GM18870 (cell line): ENCODE measurements at regions not wholly inside any gene's neighbourhood (a gene's known extent, or its start where the extent isn't known, plus 50 kb on each side); places are given as distances from the start of the nearest gene placed in this dataset.
"Not testable (repeated sequence)": the region's sequence is repeated elsewhere in the genome, so short reads cannot be mapped to it uniquely, and the experiment has no call there.

Experiments
- ATAC-seq: cut with Tn5 transposase; IDR thresholded peaks from one replicate; pipeline ENCODE4 v1.9.1; 2021; ENCODE audit warnings: moderate library complexity; ENCODE audit not compliant: unreplicated experiment

GRCh38 chr2:53610260-53610659 lies 157.3 kb upstream of the CHAC2 start:
- ATAC-seq, result no peak

GRCh38 chr2:53609551-53609950 lies 158.1 kb upstream of the CHAC2 start:
- ATAC-seq, result no peak

DNA sequence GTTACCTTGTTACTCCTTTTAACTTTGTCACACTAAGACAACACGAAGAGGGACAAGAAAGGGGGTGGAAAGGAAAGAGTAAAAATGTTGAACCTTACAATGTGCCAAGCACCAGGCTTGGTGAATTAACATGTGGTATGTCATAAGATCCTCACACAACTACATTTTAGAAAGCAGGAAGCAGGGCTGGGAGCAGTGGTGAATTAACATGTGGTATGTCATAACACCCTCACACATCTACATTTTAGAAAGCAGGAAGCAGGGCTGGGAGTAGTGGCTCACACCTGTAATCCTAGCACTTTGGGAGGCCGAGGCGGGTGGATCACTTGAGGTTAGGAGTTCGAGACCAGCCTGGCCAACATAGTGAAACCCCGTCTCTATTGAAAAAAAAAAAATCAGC lies 159.3 kb upstream of the CHAC2 start:
- no peak for ATAC-seq

DNA sequence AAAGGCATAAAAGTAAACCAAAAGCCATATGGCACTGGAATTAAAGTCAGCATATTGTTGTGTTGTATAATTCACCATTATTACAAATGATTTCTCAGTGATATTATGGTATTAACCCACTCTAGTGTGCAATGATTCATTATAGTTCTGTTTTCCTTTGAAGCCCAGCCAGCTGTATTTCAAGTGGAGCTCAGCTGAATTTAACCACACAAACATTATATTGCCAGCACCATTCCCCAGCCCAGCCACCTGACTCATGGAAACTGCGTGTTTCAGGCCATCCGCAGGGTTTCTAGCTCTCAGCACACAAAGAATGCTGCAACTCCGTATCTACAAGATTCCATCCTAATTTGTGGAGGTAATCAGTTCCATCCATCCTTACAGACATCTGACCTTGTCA lies 166.8 kb upstream of the CHAC2 start:
- ATAC-seq, result no peak

DNA sequence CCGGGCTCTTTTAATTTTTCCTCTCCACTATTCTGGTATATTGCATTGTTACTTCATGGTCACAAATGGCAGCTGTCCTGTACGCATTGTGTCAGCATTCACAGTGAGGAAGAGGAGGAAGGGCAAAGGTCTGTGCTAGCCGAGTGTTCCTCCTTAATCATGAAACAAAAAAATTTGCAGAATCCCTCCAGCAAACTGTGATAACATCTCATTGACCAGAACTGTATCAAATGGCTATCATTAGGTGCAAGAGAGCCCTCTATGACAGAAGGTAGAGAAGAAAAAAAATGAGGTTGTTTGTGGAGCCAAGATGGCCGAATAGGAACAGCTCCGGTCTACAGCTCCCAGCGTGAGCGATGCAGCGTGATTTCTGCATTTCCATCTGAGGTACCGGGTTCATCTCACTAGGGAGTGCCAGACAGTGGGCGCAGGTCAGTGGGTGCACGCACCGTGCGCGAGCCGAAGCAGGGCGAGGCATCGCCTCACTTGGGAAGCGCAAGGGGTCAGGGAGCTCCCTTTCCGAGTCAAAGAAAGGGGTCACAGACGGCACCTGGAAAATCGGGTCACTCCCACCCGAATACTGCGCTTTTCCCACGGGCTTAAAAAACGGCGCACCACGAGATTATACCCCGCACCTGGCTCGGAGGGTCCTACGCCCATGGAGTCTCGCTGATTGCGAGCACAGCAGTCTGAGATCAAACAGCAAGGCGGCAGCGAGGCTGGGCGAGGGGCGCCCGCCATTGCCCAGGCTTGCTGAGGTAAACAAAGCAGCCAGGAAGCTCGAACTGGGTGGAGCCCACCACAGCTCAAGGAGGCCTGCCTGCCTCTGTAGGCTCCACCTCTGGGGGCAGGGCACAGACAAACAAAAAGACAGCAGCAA lies 180.6 kb upstream of the CHAC2 start:
- ATAC-seq, result not testable (repeated sequence)

DNA sequence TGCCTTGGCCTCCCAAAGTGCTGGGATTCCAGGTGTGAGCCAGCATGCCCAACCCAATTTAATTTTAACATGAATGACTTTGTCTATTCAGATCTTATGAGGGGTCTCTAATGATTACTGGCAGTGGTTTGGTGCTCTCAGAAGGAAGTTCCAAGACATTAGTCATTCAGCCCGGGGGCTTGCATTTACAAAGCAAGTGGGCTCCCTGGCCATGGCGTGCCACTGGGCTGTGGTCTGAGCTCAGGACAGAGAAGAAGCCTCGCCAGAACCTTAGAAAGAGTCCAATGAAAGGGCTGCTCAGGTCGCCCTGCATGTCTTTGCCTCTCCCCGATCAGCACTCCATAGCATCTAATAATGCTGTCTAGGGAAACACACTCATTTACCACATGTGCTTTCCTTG lies 182.6 kb upstream of the CHAC2 start:
- ATAC-seq, result no peak

- ATAC-seq, result no peak
Observed at GRCh38 chr2:53583583-53583982, 184.0 kb upstream of the CHAC2 start.

- no peak for ATAC-seq
Observed at GRCh38 chr2:53582556-53582955, 185.0 kb upstream of the CHAC2 start.

GRCh38 chr2:53576166-53576565 lies 191.4 kb upstream of the CHAC2 start:
- no peak for ATAC-seq

- no peak for ATAC-seq
Observed at GRCh38 chr2:53575721-53576124, 191.9 kb upstream of the CHAC2 start.

- ATAC-seq, result no peak
Observed at GRCh38 chr2:53572696-53573095, 194.9 kb upstream of the CHAC2 start.

- ATAC-seq, result no peak
Observed at GRCh38 chr2:53569957-53570727, 197.5 kb upstream of the CHAC2 start.

- ATAC-seq, result no peak
Observed at GRCh38 chr2:53568469-53568868, 199.1 kb upstream of the CHAC2 start.

GRCh38 chr2:53567073-53567472 lies 200.5 kb upstream of the CHAC2 start:
- ATAC-seq, result no peak

DNA sequence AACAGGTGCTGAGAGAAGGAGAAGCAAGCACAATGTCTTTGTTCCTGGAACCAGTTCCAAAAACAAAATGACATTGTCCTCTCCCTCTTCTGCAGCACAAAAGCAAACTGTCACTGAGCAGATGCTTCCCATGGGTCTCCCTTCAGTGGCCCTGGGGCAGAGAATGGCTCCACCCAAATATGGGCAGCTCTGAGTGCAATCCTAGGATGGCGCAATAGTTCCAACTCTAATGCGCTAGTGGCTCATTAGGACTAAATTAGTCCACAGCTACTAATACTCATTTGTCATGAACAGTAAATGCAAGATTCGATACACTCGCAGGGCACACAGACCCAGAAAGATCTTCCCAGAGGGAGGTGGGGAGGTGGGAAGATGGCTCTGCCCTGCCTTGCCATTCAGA lies 205.2 kb upstream of the CHAC2 start:
- ATAC-seq, result no peak

GRCh38 chr2:53561155-53561554 lies 206.4 kb upstream of the CHAC2 start:
- no peak for ATAC-seq

- ATAC-seq, result no peak
Observed at GRCh38 chr2:53559302-53559966, 208.2 kb upstream of the CHAC2 start.

DNA sequence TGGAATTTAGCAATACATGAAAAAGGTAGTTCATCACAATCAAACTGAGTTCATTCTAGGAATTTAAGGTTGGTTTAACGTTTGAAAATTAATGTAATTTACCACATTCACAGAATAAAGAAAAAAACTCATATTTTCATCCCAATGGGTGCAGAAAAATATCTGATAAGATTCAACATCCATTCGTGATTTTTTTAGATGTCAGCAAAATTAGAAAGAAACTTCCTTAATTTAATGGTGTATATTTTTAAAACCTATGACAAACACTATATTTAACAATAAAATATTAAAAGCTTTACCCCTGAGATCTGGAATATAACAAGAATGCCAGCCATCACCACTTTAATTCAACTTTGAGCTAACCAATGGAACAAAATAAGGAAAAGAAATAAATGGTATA lies 208.7 kb upstream of the CHAC2 start:
- ATAC-seq, result no peak

GRCh38 chr2:53549497-53549896 lies 218.1 kb upstream of the CHAC2 start:
- ATAC-seq, result no peak

GRCh38 chr2:53545604-53546003 lies 222.0 kb upstream of the CHAC2 start:
- no peak for ATAC-seq

GRCh38 chr2:53544871-53545558 lies 222.6 kb upstream of the CHAC2 start:
- ATAC-seq, result no peak
